ENCODE measurements at regions not wholly inside any gene's neighbourhood (a gene's known extent, or its start where the extent isn't known, plus 50 kb on each side); places are given as distances from the start of the nearest gene placed in this dataset.
"Not testable (repeated sequence)": the region's sequence is repeated elsewhere in the genome, so short reads cannot be mapped to it uniquely, and the experiment has no call there.

- peak; percentile 29 to 36 for DNase-seq (ENCODE audit: low read depth in 2 of 2)
Measured at GRCh38 chr1:10867138-10867721, 70.8 kb upstream of the CASZ1 start.

GRCh38 chr1:10867914-10868598 is 71.6 kb upstream of the CASZ1 start:
- DNase-seq (ENCODE audit: low read depth in 2 of 2) = no peak

GRCh38 chr1:10868599-10868965 is 72.1 kb upstream of the CASZ1 start:
- no peak for DNase-seq (ENCODE audit: low read depth in 2 of 2)

GRCh38 chr1:10869933-10870332 is 73.5 kb upstream of the CASZ1 start:
- no peak for DNase-seq (ENCODE audit: low read depth in 2 of 2)

GRCh38 chr1:10870493-10871096 is 74.1 kb upstream of the CASZ1 start:
- DNase-seq (ENCODE audit: low read depth in 2 of 2) = no peak

- DNase-seq (ENCODE audit: low read depth in 2 of 2) = no peak
Measured at GRCh38 chr1:10873189-10873588, 76.7 kb upstream of the CASZ1 start.

- no peak for DNase-seq (ENCODE audit: low read depth in 2 of 2)
Measured at GRCh38 chr1:10874351-10874750, 77.9 kb upstream of the CASZ1 start.

GRCh38 chr1:10877894-10878293 is 81.4 kb upstream of the CASZ1 start:
- DNase-seq (ENCODE audit: low read depth in 2 of 2) = no peak

- no peak for DNase-seq (ENCODE audit: low read depth in 2 of 2)
Measured at GRCh38 chr1:10878469-10878868, 82.0 kb upstream of the CASZ1 start.

GRCh38 chr1:10880063-10880462 is 83.6 kb upstream of the CASZ1 start:
- DNase-seq (ENCODE audit: low read depth in 2 of 2) = no peak

- no peak for DNase-seq (ENCODE audit: low read depth in 2 of 2)
Measured at GRCh38 chr1:10881046-10881445, 84.6 kb upstream of the CASZ1 start.

GRCh38 chr1:10882069-10882468 is 85.6 kb upstream of the CASZ1 start:
- DNase-seq (ENCODE audit: low read depth in 2 of 2) = no peak

GRCh38 chr1:10887032-10887431 is 90.6 kb upstream of the CASZ1 start:
- not testable (repeated sequence) for DNase-seq (ENCODE audit: low read depth in 2 of 2)

- no peak for DNase-seq (ENCODE audit: low read depth in 2 of 2)
Measured at GRCh38 chr1:10888291-10888690, 91.8 kb upstream of the CASZ1 start.

GRCh38 chr1:10888791-10889649 is 92.6 kb upstream of the CASZ1 start:
- DNase-seq (ENCODE audit: low read depth in 2 of 2) = no peak

- no peak for DNase-seq (ENCODE audit: low read depth in 2 of 2)
Measured at GRCh38 chr1:10889650-10890353, 93.4 kb upstream of the CASZ1 start.

- no peak for DNase-seq (ENCODE audit: low read depth in 2 of 2)
Measured at GRCh38 chr1:10890491-10891071, 94.1 kb upstream of the CASZ1 start.

- DNase-seq (ENCODE audit: low read depth in 2 of 2) = no peak
Measured at GRCh38 chr1:10891091-10891490, 94.6 kb upstream of the CASZ1 start.

- DNase-seq (ENCODE audit: low read depth in 2 of 2) = no peak
Measured at GRCh38 chr1:10892138-10893065, 96.0 kb upstream of the CASZ1 start.

- DNase-seq (ENCODE audit: low read depth in 2 of 2) = no peak
Measured at GRCh38 chr1:10895621-10896020, 99.2 kb upstream of the CASZ1 start.
